ENCODE measurements at regions not wholly inside any gene's neighbourhood (a gene's known extent, or its start where the extent isn't known, plus 50 kb on each side); places are given as distances from the start of the nearest gene placed in this dataset.

- TF ChIP-seq, protein P1, sequence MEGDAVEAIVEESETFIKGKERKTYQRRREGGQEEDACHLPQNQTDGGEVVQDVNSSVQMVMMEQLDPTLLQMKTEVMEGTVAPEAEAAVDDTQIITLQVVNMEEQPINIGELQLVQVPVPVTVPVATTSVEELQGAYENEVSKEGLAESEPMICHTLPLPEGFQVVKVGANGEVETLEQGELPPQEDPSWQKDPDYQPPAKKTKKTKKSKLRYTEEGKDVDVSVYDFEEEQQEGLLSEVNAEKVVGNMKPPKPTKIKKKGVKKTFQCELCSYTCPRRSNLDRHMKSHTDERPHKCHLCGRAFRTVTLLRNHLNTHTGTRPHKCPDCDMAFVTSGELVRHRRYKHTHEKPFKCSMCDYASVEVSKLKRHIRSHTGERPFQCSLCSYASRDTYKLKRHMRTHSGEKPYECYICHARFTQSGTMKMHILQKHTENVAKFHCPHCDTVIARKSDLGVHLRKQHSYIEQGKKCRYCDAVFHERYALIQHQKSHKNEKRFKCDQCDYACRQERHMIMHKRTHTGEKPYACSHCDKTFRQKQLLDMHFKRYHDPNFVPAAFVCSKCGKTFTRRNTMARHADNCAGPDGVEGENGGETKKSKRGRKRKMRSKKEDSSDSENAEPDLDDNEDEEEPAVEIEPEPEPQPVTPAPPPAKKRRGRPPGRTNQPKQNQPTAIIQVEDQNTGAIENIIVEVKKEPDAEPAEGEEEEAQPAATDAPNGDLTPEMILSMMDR (IDR thresholded peaks at IDR 0.05): no peak
- no peak for TF ChIP-seq POLR2A (IDR thresholded peaks at IDR 0.05)
These were observed 100.4 kb upstream of the PAM start for GRCh38 chr5:102654559-102655349.

Measured in body of pancreas (tissue), 4 donors.